ENCODE measurements at regions not wholly inside any gene's neighbourhood (a gene's known extent, or its start where the extent isn't known, plus 50 kb on each side); places are given as distances from the start of the nearest gene placed in this dataset.

DNA sequence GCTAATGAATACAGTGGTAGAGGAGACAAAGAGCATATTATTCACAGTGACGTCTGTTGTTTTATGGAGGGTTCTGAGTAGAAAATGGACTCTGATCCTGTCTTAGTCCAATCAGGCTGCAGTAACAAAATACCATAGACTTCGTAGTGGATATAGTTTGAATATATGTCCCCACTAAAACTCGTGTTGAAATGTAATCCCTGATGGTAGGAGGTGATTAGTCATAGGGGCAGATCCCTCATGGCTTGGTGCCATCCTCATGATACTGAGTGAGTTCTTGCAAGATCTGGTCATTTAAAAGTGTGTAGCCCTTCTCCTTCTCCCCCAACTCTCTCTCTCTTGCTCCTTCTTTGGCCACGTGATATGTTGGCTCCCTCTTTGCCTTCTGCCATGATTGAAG lies 82.5 kb downstream of the CD83 start:
- H3K36me3 ChIP-seq (ENCODE audit: insufficient read depth, low read length) = no peaks in the 10 kb centered on the region
- no peak overlapping the region for H3K9ac ChIP-seq (ENCODE audit: low read depth, low read length)
- H3K9me3 ChIP-seq (ENCODE audit: insufficient read depth, low read depth, low read length) = no peaks in the 10 kb centered on the region
- no peak overlapping the region for H3K27ac ChIP-seq (ENCODE audit: low read depth, low read length)
- H3K4me1 ChIP-seq (ENCODE audit: insufficient read depth, low read length) = peaks cover 5% of the 10 kb centered on the region
- H3K27me3 ChIP-seq (ENCODE audit: insufficient read depth, low read length) = no peaks in the 10 kb centered on the region
- H3K4me3 ChIP-seq (ENCODE audit: low read length) = no peak overlapping the region
- WGBS = 90% methylated on average over 4 of the region's 4 CpGs

DNA sequence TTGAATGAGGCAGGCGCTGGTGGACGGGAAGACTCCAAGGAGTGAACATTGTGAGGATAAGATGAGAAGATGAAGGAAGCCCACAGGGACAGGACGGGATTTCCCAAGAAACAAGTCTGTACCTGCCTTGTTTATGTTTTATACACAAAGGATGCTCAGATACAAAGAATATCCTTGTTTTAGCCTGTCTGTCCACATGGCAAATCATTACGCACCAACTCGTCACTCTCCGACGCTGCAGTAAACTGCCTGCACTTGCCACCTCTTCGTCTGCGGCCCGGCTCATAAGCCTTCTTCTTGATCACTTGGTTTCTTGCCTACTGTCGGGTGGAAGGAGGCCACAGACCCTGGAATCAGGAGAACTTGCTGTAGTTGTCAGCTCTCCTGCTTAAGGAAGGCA lies 85.4 kb downstream of the CD83 start:
- no peaks in the 10 kb centered on the region for H3K9me3 ChIP-seq (ENCODE audit: insufficient read depth, low read depth, low read length)
- no peak overlapping the region for H3K4me3 ChIP-seq (ENCODE audit: low read length)
- H3K36me3 ChIP-seq (ENCODE audit: insufficient read depth, low read length) = no peaks in the 10 kb centered on the region
- no peaks in the 10 kb centered on the region for H3K4me1 ChIP-seq (ENCODE audit: insufficient read depth, low read length)
- H3K27me3 ChIP-seq (ENCODE audit: insufficient read depth, low read length) = no peaks in the 10 kb centered on the region
- 97% methylated on average over 11 of the region's 11 CpGs for WGBS
- no peak overlapping the region for H3K9ac ChIP-seq (ENCODE audit: low read depth, low read length)
- no peak overlapping the region for H3K27ac ChIP-seq (ENCODE audit: low read depth, low read length)

DNA sequence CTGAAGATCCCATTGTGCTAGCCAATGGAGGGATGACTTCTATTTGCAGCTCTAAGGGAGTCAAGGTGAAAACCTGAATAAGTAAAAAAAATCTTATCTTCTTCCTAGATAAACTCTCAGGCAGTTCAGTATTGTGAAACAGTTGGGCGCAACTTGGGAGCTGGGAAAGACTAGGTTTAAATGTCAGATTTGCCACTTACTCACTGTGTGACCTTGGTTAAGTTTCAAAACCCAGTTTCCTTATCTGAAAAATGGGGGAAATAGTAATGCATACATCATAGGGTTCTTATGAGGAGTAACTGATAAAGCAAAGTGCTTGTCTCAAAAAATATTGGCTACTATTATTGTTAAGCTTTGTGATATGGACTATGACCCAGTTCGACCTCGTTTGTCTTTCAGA lies 88.8 kb downstream of the CD83 start:
- peaks cover 7% of the 10 kb centered on the region for H3K27me3 ChIP-seq (ENCODE audit: insufficient read depth, low read length)
- WGBS = 93% methylated on average over 3 of the region's 3 CpGs
- no peak overlapping the region for H3K27ac ChIP-seq (ENCODE audit: low read depth, low read length)
- H3K4me3 ChIP-seq (ENCODE audit: low read length) = no peak overlapping the region
- H3K36me3 ChIP-seq (ENCODE audit: insufficient read depth, low read length) = no peaks in the 10 kb centered on the region
- H3K9me3 ChIP-seq (ENCODE audit: insufficient read depth, low read depth, low read length) = no peaks in the 10 kb centered on the region
- H3K9ac ChIP-seq (ENCODE audit: low read depth, low read length) = no peak overlapping the region
- peaks cover 4% of the 10 kb centered on the region; the same call in 1 of the 2 replicates for H3K4me1 ChIP-seq (ENCODE audit: insufficient read depth, low read length)

DNA sequence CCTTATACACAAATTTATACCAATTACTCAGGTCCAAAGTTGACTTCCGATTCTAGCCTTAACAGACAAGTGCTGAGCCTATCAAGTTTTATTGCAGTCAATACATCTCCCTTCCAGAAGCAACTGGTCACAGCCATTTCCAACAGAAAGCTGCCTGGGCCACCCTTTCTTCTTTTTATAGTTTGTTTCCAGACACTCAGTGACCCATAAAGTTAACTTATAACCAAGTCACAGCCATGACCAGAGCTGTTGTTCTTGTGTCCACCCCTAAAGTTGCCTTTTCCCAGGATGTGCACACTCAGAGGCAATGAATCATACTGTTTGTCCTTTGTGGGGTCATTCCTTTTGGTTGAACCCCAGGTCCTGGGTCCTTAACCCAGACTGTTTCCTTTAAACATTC lies 89.9 kb downstream of the CD83 start:
- Histone ChIP-seq H3K36me3 (ENCODE audit: insufficient read depth, low read length) (no peaks in the 10 kb centered on the region), H3K4me1 (ENCODE audit: insufficient read depth, low read length) (peaks cover 12% of the 10 kb centered on the region), H3K9ac (ENCODE audit: low read depth, low read length) (no peak overlapping the region), H3K9me3 (ENCODE audit: insufficient read depth, low read depth, low read length) (no peaks in the 10 kb centered on the region), H3K27ac (ENCODE audit: low read depth, low read length) (no peak overlapping the region), H3K4me3 (ENCODE audit: low read length) (no peak overlapping the region), H3K27me3 (ENCODE audit: insufficient read depth, low read length) (peaks cover 7% of the 10 kb centered on the region)
- WGBS = 95% methylated on average over 1 of the region's 1 CpG

DNA sequence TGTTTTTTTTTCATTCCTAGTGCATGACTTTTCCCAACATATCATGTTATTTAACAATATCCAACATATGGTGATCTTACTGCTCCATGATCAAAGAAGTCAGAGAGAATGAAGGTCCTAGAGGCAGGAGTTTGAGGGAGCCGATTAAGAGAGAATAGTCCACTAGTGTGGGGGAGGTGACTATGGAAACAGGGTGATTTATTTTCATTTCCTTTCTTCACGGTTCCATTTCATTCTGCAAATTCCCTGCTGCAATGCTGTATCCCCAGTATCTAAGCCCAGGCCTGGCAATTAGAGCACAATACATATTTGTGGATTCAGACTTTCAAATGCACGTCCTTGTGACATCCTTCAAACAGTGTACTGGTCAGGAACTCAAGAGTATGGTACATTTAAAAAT lies 91.4 kb downstream of the CD83 start:
- Histone ChIP-seq H3K4me1 (ENCODE audit: insufficient read depth, low read length) (peaks cover 14% of the 10 kb centered on the region), H3K27ac (ENCODE audit: low read depth, low read length) (no peak overlapping the region), H3K27me3 (ENCODE audit: insufficient read depth, low read length) (peaks cover 18% of the 10 kb centered on the region), H3K4me3 (ENCODE audit: low read length) (no peak overlapping the region), H3K9me3 (ENCODE audit: insufficient read depth, low read depth, low read length) (peaks cover 3% of the 10 kb centered on the region), H3K9ac (ENCODE audit: low read depth, low read length) (no peak overlapping the region), H3K36me3 (ENCODE audit: insufficient read depth, low read length) (no peaks in the 10 kb centered on the region)
- 80% methylated on average over 3 of the region's 3 CpGs for WGBS

DNA sequence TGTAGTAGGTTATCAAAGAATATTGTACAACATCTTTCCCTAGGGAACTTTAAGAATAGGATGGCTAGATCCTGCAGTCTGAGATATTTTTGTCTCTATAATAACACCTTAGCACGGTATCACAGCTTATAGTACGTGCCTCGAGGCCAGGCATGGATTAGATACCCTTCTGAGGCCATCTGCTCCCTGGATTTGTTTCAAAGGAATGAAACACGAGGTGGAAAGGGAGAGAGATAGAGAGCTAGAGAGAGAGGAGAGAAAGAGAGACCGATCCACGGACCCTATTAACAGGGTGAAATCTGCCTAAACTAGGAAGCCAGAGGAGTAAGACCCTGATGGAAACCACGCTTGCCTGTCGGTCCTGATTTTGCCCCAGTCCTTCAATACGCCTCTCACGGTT lies 92.5 kb downstream of the CD83 start:
- 86% methylated on average over 10 of the region's 10 CpGs for WGBS
- Histone ChIP-seq H3K36me3 (ENCODE audit: insufficient read depth, low read length) (no peaks in the 10 kb centered on the region), H3K4me1 (ENCODE audit: insufficient read depth, low read length) (peaks cover 14% of the 10 kb centered on the region), H3K4me3 (ENCODE audit: low read length) (peak overlapping the region; percentile 68; the same call in 1 of the 2 replicates), H3K27ac (ENCODE audit: low read depth, low read length) (no peak overlapping the region), H3K9ac (ENCODE audit: low read depth, low read length) (no peak overlapping the region), H3K9me3 (ENCODE audit: insufficient read depth, low read depth, low read length) (peaks cover 3% of the 10 kb centered on the region), H3K27me3 (ENCODE audit: insufficient read depth, low read length) (peaks cover 18% of the 10 kb centered on the region)

DNA sequence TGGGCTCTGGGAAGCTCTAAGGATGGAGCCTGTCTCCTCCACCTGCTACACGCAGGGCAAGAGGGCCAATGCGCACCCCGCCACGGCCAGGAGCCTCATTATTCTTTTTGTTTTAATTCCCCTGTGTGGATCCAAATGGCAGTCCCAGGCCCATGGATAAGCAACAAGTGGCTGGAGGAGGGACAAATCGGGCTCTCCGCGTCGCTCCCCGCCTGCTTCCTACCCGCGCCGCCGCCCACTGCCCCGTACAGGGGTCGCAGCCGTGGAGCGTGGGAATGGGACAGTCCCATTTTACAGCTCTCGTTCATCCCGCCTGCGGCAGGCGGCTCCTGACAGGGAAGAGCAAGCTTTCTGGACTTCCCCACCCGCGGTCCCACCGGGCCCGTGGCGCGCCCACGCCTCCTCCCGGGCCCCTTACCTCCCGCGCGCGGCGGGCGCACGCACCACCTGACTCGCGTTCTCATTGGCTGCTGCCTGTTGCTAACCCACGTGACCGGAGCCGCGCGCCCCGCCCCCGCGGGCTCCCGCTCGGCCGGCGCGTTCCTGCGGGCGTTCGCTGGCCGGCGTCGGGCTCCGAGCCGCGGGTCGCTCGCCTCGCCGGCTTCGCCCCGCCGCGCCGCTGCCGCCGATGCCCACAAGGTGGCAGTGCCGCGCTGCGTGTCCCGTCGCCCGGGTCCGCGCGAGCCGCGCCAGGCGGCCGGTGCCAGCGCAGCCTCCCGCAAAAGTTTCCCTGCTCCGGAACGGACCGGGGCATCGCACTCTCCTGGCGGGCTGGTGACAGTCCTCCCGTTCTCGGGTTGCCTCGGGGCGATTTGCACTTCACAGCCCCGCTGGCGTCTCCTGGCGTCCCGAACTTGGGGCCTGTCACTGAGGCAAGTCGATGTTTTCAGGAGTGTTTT lies 93.3 kb downstream of the CD83 start:
- peak overlapping the region; percentile 62 for H3K9ac ChIP-seq (ENCODE audit: low read depth, low read length)
- H3K4me1 ChIP-seq (ENCODE audit: insufficient read depth, low read length) = peaks cover 14% of the 10 kb centered on the region
- WGBS = 3% methylated on average over 100 of the region's 100 CpGs
- H3K36me3 ChIP-seq (ENCODE audit: insufficient read depth, low read length) = no peaks in the 10 kb centered on the region
- peak overlapping the region; percentile 68 for H3K4me3 ChIP-seq (ENCODE audit: low read length)
- H3K27me3 ChIP-seq (ENCODE audit: insufficient read depth, low read length) = peaks cover 18% of the 10 kb centered on the region
- H3K27ac ChIP-seq (ENCODE audit: low read depth, low read length) = peak overlapping the region; percentile 38
- peaks cover 3% of the 10 kb centered on the region for H3K9me3 ChIP-seq (ENCODE audit: insufficient read depth, low read depth, low read length)

DNA sequence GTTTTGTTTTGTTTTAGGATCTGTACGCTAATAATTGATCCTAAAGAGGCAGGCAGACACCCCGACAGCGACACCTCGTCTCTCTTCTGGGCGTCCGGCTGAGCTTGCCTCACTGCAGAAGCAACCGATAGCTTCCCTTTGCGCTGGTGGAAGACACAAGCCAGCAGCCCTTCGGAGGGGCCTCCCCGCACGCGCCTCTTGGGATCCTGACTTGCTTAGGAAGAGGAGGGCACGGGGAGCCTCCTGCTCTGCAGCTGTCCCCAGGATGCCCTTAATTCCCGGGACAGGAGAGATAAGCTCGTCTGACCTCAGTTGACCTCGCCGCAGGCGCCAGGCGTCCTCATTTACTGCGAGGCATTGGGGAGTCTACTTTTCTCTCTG lies 94.0 kb downstream of the CD83 start:
- Histone ChIP-seq H3K4me3 (ENCODE audit: low read length) (peak overlapping the region; percentile 52), H3K27me3 (ENCODE audit: insufficient read depth, low read length) (peaks cover 18% of the 10 kb centered on the region), H3K27ac (ENCODE audit: low read depth, low read length) (peak overlapping the region; percentile 11; the same call in 1 of the 2 replicates), H3K9ac (ENCODE audit: low read depth, low read length) (peak overlapping the region; percentile 54; the same call in 1 of the 2 replicates), H3K4me1 (ENCODE audit: insufficient read depth, low read length) (peaks cover 14% of the 10 kb centered on the region), H3K9me3 (ENCODE audit: insufficient read depth, low read depth, low read length) (peaks cover 3% of the 10 kb centered on the region), H3K36me3 (ENCODE audit: insufficient read depth, low read length) (no peaks in the 10 kb centered on the region)
- WGBS = 3% methylated on average over 20 of the region's 20 CpGs

DNA sequence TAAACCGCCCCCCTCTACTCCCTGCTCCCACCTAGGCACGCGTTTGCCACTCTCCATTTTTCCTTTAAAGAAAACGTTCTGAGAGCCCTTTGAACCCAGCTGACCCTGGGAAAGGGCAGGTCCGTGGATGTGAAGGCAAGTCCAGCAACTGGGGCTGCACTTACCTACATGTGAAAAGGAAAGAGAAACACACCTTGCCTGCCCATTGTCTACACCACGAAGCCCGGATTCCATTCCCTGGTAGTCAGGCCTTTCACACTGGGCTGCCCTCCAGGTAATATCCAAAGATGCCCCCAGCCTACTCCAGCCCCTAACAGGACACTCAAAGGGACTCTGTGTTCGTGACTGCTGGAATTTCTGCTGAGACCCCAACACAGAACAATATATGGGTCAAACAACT lies 94.4 kb downstream of the CD83 start:
- WGBS = 27% methylated on average over 8 of the region's 8 CpGs
- Histone ChIP-seq H3K9me3 (ENCODE audit: insufficient read depth, low read depth, low read length) (peaks cover 3% of the 10 kb centered on the region), H3K4me3 (ENCODE audit: low read length) (peak overlapping the region; percentile 52), H3K4me1 (ENCODE audit: insufficient read depth, low read length) (peaks cover 14% of the 10 kb centered on the region), H3K9ac (ENCODE audit: low read depth, low read length) (no peak overlapping the region), H3K27ac (ENCODE audit: low read depth, low read length) (peak overlapping the region; percentile 11; the same call in 1 of the 2 replicates), H3K36me3 (ENCODE audit: insufficient read depth, low read length) (no peaks in the 10 kb centered on the region), H3K27me3 (ENCODE audit: insufficient read depth, low read length) (peaks cover 18% of the 10 kb centered on the region)

DNA sequence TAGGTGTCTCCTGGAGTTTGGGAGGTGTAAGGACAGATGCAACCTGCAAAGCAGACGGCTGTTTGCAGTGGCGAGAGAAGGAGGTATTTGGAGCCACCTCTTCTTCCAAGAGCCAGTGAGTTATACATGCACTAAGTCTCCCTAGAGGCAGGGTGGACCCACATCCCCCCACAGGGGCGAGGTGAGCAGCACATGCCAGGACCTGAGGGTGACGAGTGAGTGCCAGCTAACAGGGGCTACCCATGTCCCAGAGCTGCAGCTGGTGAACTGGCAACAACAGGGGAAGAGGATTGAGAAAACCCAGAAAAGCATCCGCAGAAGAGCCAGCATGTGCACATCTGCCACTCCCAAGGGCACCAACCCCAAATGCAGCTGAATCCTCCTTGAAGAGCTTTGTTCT lies 95.1 kb downstream of the CD83 start:
- WGBS = 88% methylated on average over 5 of the region's 5 CpGs
- Histone ChIP-seq H3K27me3 (ENCODE audit: insufficient read depth, low read length) (peaks cover 18% of the 10 kb centered on the region), H3K9me3 (ENCODE audit: insufficient read depth, low read depth, low read length) (peaks cover 3% of the 10 kb centered on the region), H3K9ac (ENCODE audit: low read depth, low read length) (no peak overlapping the region), H3K36me3 (ENCODE audit: insufficient read depth, low read length) (no peaks in the 10 kb centered on the region), H3K4me3 (ENCODE audit: low read length) (no peak overlapping the region), H3K4me1 (ENCODE audit: insufficient read depth, low read length) (peaks cover 14% of the 10 kb centered on the region), H3K27ac (ENCODE audit: low read depth, low read length) (no peak overlapping the region)

DNA sequence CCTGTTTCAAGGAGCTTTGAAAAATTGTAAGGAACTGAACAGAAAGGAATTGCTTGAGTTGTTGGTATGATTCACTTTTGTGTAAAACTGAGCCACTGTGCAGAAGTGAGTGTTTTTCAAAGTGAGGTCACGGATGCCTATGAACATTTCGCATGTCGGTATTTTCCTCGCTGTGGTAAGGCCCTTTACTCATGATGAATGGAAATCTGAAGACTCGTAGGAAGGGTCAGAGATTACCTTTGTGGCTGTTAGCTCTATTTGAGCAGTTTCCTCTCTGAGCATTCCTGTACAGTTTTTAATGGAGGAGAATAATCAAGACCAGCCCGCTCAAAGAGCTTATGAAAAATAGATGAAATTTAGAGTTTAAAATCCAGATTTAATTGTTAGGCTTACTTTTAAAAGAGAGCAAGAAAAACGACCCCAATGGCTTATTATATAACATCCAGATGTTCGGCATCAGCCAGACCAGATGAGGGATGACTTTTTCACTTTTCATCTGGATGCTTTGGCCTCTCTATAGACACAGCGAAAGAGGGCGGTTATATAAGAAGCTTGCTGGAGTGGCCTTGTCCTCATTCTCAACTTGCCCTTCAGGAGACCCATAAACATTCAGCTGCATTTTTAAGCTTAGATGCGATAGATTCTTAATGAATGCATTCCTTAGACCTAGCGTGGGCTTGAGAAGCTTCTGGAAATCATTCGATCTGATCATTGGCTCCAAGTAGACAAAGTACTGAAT lies 99.5 kb downstream of the CD83 start:
- Histone ChIP-seq H3K27ac (ENCODE audit: low read depth, low read length) (no peak overlapping the region), H3K4me1 (ENCODE audit: insufficient read depth, low read length) (peaks cover 5% of the 10 kb centered on the region), H3K9ac (ENCODE audit: low read depth, low read length) (no peak overlapping the region), H3K36me3 (ENCODE audit: insufficient read depth, low read length) (no peaks in the 10 kb centered on the region), H3K9me3 (ENCODE audit: insufficient read depth, low read depth, low read length) (peaks cover 3% of the 10 kb centered on the region), H3K4me3 (ENCODE audit: low read length) (no peak overlapping the region), H3K27me3 (ENCODE audit: insufficient read depth, low read length) (peaks cover 11% of the 10 kb centered on the region)
- WGBS = 95% methylated on average over 13 of the region's 13 CpGs
